ENCODE measurements at regions not wholly inside any gene's neighbourhood (a gene's known extent, or its start where the extent isn't known, plus 50 kb on each side); places are given as distances from the start of the nearest gene placed in this dataset.
A peak's percentile ranks its signal among the peaks of the same experiment; 100 is the strongest.
"Not testable (repeated sequence)": the region's sequence is repeated elsewhere in the genome, so short reads cannot be mapped to it uniquely, and the experiment has no call there.

DNA sequence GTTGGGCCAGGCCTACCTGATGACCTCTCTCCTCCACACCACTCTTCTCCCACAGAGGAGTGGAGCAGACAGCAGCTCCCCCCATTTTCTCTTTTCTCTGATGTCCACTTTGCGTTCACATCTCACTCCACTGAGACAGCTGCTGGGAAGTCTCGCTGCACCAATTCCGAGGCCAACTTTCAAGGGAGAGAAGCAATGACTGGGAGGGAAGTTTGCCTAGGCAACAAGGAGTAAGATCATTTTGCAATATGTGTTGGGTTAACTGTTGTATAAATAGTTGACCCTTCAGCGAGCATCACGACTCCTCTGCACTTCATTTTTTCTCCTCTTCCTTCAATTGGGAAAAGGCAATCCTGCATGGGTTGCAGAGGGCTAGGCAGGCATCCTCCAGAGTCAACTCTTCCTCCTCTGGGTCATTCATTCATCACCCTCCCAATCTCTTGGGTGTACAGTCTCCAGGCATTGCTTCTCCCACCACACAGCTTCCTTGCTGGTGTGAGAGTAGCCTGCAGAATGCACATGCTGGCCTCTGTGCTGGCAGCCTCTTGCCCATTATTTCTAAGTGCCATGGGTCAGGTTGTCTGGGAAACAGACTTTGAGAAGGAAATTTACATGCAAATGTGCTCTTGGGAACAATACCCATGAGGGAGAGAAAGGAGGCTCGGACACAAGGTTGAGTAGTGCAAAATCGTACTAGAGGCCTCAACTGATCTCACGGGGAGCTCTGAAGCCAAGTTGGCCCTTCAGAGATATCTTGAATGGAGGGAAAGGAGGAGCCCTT lies 75.8 kb upstream of the BCAR3 start:
- H3K4me3 ChIP-seq (ENCODE audit: extremely low read depth, insufficient read depth, low read length, poor library complexity, severe bottlenecking): no peak overlapping the region
- no peaks in the 10 kb centered on the region for H3K9me3 ChIP-seq (ENCODE audit: control insufficient read depth, low read length)
- peaks cover 22% of the 10 kb centered on the region for H3K4me1 ChIP-seq (ENCODE audit: control insufficient read depth, insufficient read depth, low read length, poor library complexity, severe bottlenecking)
- H3K27ac ChIP-seq (ENCODE audit: low read depth, low read length, severe bottlenecking): no peak overlapping the region
- no peaks in the 10 kb centered on the region for H3K36me3 ChIP-seq (ENCODE audit: control insufficient read depth, insufficient read depth, low read length)
- 85 to 96% methylated on average over 3 to 7 of the region's 8 CpGs for WGBS, 2 experiments (ENCODE audit: insufficient coverage in 2 of 2)

- peaks cover 22% of the 10 kb centered on the region for H3K4me1 ChIP-seq (ENCODE audit: control insufficient read depth, insufficient read depth, low read length, poor library complexity, severe bottlenecking)
- H3K4me3 ChIP-seq (ENCODE audit: extremely low read depth, insufficient read depth, low read length, poor library complexity, severe bottlenecking): no peak overlapping the region
- H3K9me3 ChIP-seq (ENCODE audit: control insufficient read depth, low read length): no peaks in the 10 kb centered on the region
- H3K27ac ChIP-seq (ENCODE audit: low read depth, low read length, severe bottlenecking): no peak overlapping the region
- no peaks in the 10 kb centered on the region for H3K36me3 ChIP-seq (ENCODE audit: control insufficient read depth, insufficient read depth, low read length)
Measured at GRCh38 chr1:93756657-93757056, 75.0 kb upstream of the BCAR3 start.

GRCh38 chr1:93755251-93755715 lies 73.6 kb upstream of the BCAR3 start:
- H3K4me3 ChIP-seq (ENCODE audit: extremely low read depth, insufficient read depth, low read length, poor library complexity, severe bottlenecking); H3K27ac ChIP-seq (ENCODE audit: low read depth, low read length, severe bottlenecking); H3K9me3 ChIP-seq (ENCODE audit: control insufficient read depth, low read length); H3K36me3 ChIP-seq (ENCODE audit: control insufficient read depth, insufficient read depth, low read length): not testable (repeated sequence)
- peaks cover 22% of the 10 kb centered on the region for H3K4me1 ChIP-seq (ENCODE audit: control insufficient read depth, insufficient read depth, low read length, poor library complexity, severe bottlenecking)

DNA sequence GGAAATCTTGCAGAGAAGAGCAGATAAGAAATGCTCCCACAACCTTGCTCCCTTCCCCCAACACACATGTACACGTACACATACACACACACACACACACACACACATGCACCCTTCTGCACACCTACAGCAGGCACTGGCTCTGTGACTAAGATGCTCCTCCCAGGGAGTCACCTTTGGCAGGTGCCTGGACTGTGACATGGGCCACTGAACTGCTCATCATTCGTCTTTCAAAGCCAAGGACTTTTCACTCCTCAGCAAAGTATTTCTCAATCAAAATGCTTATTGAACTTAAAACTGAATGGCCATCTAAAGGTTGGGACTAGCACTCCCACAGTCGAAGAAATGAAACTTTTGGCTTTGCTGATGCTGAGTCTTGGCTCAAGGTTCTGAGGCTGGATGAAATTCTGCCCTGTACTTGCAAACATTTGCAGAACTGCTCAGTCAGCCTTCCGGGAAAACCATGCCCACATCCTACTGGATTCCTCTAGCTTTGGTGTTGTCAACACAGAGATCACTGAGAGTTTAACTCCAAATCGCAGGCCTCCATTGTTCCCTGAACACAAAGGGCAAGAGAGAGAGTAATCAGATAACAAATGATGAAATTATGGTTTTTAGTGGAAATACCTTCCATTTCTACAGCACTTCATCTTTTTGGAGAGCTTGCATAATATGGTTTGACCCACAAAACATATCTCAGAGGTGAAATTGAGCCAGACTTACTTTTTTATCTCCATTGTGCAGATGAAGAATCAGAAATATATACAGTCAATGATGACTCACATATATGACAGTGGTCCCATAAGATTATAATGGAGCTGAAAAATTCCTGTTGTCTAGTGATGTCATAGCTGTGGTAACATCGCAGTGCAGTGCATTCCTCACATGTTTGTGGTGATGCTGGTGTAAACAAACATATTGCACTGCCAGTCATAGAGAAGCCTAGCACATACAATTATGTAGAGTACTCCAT lies 72.4 kb upstream of the BCAR3 start:
- Histone ChIP-seq H3K36me3 (ENCODE audit: control insufficient read depth, insufficient read depth, low read length) (no peaks in the 10 kb centered on the region), H3K27ac (ENCODE audit: low read depth, low read length, severe bottlenecking) (peak overlapping the region; percentile 83), H3K4me3 (ENCODE audit: extremely low read depth, insufficient read depth, low read length, poor library complexity, severe bottlenecking) (no peak overlapping the region), H3K4me1 (ENCODE audit: control insufficient read depth, insufficient read depth, low read length, poor library complexity, severe bottlenecking) (peaks cover 20% of the 10 kb centered on the region), H3K9me3 (ENCODE audit: control insufficient read depth, low read length) (no peaks in the 10 kb centered on the region)
- 60 to 70% methylated on average over 4 to 5 of the region's 6 CpGs for WGBS, 2 experiments (ENCODE audit: insufficient coverage in 2 of 2)

GRCh38 chr1:93751377-93752250 lies 70.0 kb upstream of the BCAR3 start:
- no peak overlapping the region for H3K4me3 ChIP-seq (ENCODE audit: extremely low read depth, insufficient read depth, low read length, poor library complexity, severe bottlenecking)
- no peaks in the 10 kb centered on the region for H3K36me3 ChIP-seq (ENCODE audit: control insufficient read depth, insufficient read depth, low read length)
- 94 to 98% methylated on average over 6 of the region's 6 CpGs for WGBS, 2 experiments (ENCODE audit: insufficient coverage in 2 of 2)
- H3K4me1 ChIP-seq (ENCODE audit: control insufficient read depth, insufficient read depth, low read length, poor library complexity, severe bottlenecking): peaks cover 14% of the 10 kb centered on the region
- peaks cover 5% of the 10 kb centered on the region for H3K9me3 ChIP-seq (ENCODE audit: control insufficient read depth, low read length)
- H3K27ac ChIP-seq (ENCODE audit: low read depth, low read length, severe bottlenecking): no peak overlapping the region

DNA sequence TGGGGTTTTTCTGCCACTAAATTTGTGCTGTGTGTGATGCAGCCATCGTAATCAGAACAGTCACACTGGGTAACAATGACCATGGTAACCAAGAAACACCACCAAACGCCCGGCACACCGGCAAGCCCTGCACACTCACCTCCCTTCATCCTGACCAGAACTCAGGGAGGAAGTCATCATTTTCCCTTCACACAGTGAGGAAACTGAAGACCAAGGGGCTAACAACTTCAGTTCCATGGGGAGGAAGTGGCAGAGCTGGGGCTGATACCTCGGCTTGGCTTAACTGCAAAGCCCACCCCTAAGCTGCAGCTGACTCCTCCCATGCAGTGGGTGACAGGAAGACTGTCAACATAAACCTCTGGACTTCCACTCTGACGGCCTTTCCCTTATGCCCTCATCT lies 69.3 kb upstream of the BCAR3 start:
- H3K4me1 ChIP-seq (ENCODE audit: control insufficient read depth, insufficient read depth, low read length, poor library complexity, severe bottlenecking): peaks cover 14% of the 10 kb centered on the region
- H3K4me3 ChIP-seq (ENCODE audit: extremely low read depth, insufficient read depth, low read length, poor library complexity, severe bottlenecking): no peak overlapping the region
- 93 to 94% methylated on average over 3 to 6 of the region's 6 CpGs for WGBS, 2 experiments (ENCODE audit: insufficient coverage in 2 of 2)
- no peaks in the 10 kb centered on the region for H3K36me3 ChIP-seq (ENCODE audit: control insufficient read depth, insufficient read depth, low read length)
- peaks cover 5% of the 10 kb centered on the region for H3K9me3 ChIP-seq (ENCODE audit: control insufficient read depth, low read length)
- H3K27ac ChIP-seq (ENCODE audit: low read depth, low read length, severe bottlenecking): no peak overlapping the region

- H3K4me1 ChIP-seq (ENCODE audit: control insufficient read depth, insufficient read depth, low read length, poor library complexity, severe bottlenecking): peaks cover 14% of the 10 kb centered on the region
- H3K27ac ChIP-seq (ENCODE audit: low read depth, low read length, severe bottlenecking): no peak overlapping the region
- H3K36me3 ChIP-seq (ENCODE audit: control insufficient read depth, insufficient read depth, low read length): no peaks in the 10 kb centered on the region
- peaks cover 5% of the 10 kb centered on the region for H3K9me3 ChIP-seq (ENCODE audit: control insufficient read depth, low read length)
- no peak overlapping the region for H3K4me3 ChIP-seq (ENCODE audit: extremely low read depth, insufficient read depth, low read length, poor library complexity, severe bottlenecking)
- WGBS, 2 experiments (ENCODE audit: insufficient coverage in 2 of 2): 31 to 48% methylated on average over 2 of the region's 2 CpGs
Measured at GRCh38 chr1:93749894-93750301, 68.3 kb upstream of the BCAR3 start.

DNA sequence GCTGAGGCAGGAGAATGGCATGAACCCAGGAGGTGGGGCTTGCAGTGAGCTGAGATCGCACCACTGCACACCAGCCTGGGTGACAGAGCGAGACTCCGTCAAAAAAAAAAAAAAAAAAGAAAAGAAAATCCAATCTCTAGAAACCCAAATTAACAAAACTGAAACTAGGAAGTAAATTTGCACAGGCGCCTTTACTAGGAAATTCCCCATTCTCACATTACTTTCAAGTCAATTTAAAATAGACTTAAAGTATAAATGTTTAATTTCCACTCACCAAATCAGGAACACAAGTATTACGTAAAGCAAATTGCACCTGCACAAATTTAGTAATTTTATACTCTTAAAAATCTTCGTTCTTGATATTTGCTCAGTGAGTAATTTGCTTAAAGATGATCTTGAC lies 67.8 kb upstream of the BCAR3 start:
- Histone ChIP-seq H3K36me3 (ENCODE audit: control insufficient read depth, insufficient read depth, low read length) (no peaks in the 10 kb centered on the region), H3K4me1 (ENCODE audit: control insufficient read depth, insufficient read depth, low read length, poor library complexity, severe bottlenecking) (peaks cover 10% of the 10 kb centered on the region), H3K4me3 (ENCODE audit: extremely low read depth, insufficient read depth, low read length, poor library complexity, severe bottlenecking) (no peak overlapping the region), H3K27ac (ENCODE audit: low read depth, low read length, severe bottlenecking) (no peak overlapping the region), H3K9me3 (ENCODE audit: control insufficient read depth, low read length) (peaks cover 5% of the 10 kb centered on the region)
- no CpG with 5 or more reads among the region's 6 CpGs for WGBS, 2 experiments (ENCODE audit: insufficient coverage in 2 of 2)

DNA sequence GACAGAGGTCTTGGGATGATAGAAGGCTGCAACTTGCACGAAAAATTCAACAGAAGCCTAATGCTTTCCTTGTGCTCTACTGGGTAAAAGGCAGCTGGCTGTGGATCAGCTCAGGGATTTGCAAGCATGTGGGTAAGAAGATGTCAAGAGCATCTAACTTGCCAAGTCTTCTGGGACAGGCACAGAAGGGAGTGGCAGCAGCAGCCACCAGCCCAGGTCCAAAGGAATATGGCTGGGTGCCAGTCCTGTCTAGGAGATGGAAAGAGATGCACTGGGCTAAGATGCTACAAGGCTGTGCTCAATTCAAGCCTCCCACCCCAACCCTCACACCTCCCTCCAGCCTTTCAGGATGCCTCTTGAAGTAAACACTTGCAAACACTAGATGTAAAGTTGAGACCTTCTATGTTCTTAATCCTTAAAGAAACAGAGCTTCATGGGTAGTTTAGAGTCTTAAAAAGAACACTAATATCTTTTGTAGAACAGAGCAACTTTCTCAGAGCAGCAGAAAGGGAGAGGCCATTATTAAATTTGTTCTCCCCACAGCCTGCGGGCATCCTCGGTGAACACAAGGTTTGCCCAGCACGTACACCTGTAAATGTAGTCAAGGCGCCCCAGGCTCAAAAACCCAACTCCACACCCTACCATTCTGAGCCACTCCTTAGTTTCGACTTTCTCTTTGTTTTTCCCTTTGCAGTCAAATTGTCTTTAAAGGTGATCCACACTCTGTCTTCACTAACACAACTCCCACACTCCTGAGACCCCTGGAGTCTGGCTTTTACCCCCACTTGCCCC lies 64.6 kb upstream of the BCAR3 start:
- Histone ChIP-seq H3K9me3 (ENCODE audit: control insufficient read depth, low read length) (peaks cover 5% of the 10 kb centered on the region), H3K4me3 (ENCODE audit: extremely low read depth, insufficient read depth, low read length, poor library complexity, severe bottlenecking) (no peak overlapping the region), H3K27ac (ENCODE audit: low read depth, low read length, severe bottlenecking) (no peak overlapping the region), H3K36me3 (ENCODE audit: control insufficient read depth, insufficient read depth, low read length) (no peaks in the 10 kb centered on the region), H3K4me1 (ENCODE audit: control insufficient read depth, insufficient read depth, low read length, poor library complexity, severe bottlenecking) (no peaks in the 10 kb centered on the region)
- WGBS, 2 experiments (ENCODE audit: insufficient coverage in 2 of 2): 74 to 79% methylated on average over 6 of the region's 6 CpGs
